T-cell (primary cell): ENCODE measurements at regions not wholly inside any gene's neighbourhood (a gene's known extent, or its start where the extent isn't known, plus 50 kb on each side); places are given as distances from the start of the nearest gene placed in this dataset.
A peak's percentile ranks its signal among the peaks of the same experiment; 100 is the strongest.

Experiments
- ATAC-seq, 4 experiments: fragments of 200-7000 bp in 3 of 4; fragments of 150-1000 bp in 1 of 4; cut with Tn5 transposase; replicated peaks in 1 of 4; 1 replicate in 3 of 4; 2 replicates in 1 of 4; pipeline ENCODE4 v1.10.0; 2021; ENCODE audit warnings: moderate library complexity in 3 of 4, mild to moderate bottlenecking in 2 of 4, moderate number of reproducible peaks in 1 of 4
- CTCF ChIA-PET, 2 donors: fragments of 300-600 bp; sonication (Branson Sonifier 250); formaldehyde crosslinking; loops; one replicate each; lab custom pipeline; 2022; ENCODE audit warnings: antibody characterized with exemption in 2 of 2; lab: Charles Lee
- POLR2A ChIA-PET, 2 donors: fragments of 300-600 bp; sonication (Branson Sonifier 250); formaldehyde crosslinking; loops; one replicate each; lab custom pipeline; 2022; ENCODE audit warnings: antibody characterized with exemption in 2 of 2; lab: Charles Lee
- DNase-seq, 35 experiments: peaks; one replicate each; pipeline versions ENCODE4 v3.0.0 to v3.0.0-alpha.2; 2013 to 2023
- H3K27ac ChIP-seq: one replicate; pipeline ENCODE4 v1.5.1; 2013; ENCODE audit warnings: low read length
- H3K27me3 ChIP-seq, 2 experiments: replicated peaks in 1 of 2; 1 replicate in 1 of 2; 2 replicates in 1 of 2; pipeline versions ENCODE4 v1.6.1 to v1.7.0; 2013; ENCODE audit warnings: low read length in 1 of 2, mixed read lengths in 1 of 2; ENCODE audit not compliant: control insufficient read depth in 2 of 2, insufficient read depth in 2 of 2; ENCODE audit errors: extremely low read depth in 1 of 2
- H3K36me3 ChIP-seq, 2 donors: 1 replicate in 1 of 2; 2 replicates in 1 of 2; pipeline versions ENCODE4 v1.6.1 to v1.7.0; 2013; ENCODE audit warnings: low read length in 1 of 2; ENCODE audit not compliant: control insufficient read depth in 2 of 2, insufficient read depth in 1 of 2; ENCODE audit errors: extremely low read depth in 1 of 2
- H3K4me1 ChIP-seq, 2 experiments: 1 replicate in 1 of 2; 2 replicates in 1 of 2; pipeline versions ENCODE4 v1.6.1 to v1.7.0; 2013; ENCODE audit warnings: low read length in 2 of 2, mixed read lengths in 1 of 2; ENCODE audit not compliant: insufficient read depth in 2 of 2, control insufficient read depth in 1 of 2; ENCODE audit errors: extremely low read depth in 1 of 2
- H3K4me3 ChIP-seq, 2 donors: 1 replicate in 1 of 2; 2 replicates in 1 of 2; pipeline versions ENCODE4 v1.5.1 to v1.7.0; 2013; ENCODE audit warnings: mild to moderate bottlenecking in 2 of 2, low read length in 1 of 2, moderate library complexity in 1 of 2; ENCODE audit not compliant: control insufficient read depth in 1 of 2; ENCODE audit errors: extremely low read depth in 1 of 2
- H3K9me3 ChIP-seq: 2 replicates; pipeline ENCODE4 v1.7.0; 2013
- H3K27ac Mint-ChIP-seq, 2 donors: one replicate each; pipeline ENCODE4 v1.8.0; 2020 to 2021; ENCODE audit warnings: mild to moderate bottlenecking in 2 of 2, mixed read lengths in 2 of 2
- H3K27me3 Mint-ChIP-seq, 2 donors: one replicate each; pipeline ENCODE4 v1.8.0; 2021 to 2022; ENCODE audit warnings: mixed read lengths in 2 of 2
- H3K36me3 Mint-ChIP-seq: one replicate; pipeline ENCODE4 v1.8.0; 2021; ENCODE audit warnings: mixed read lengths
- H3K4me1 Mint-ChIP-seq, 3 donors: one replicate each; pipeline ENCODE4 v1.8.0; 2020 to 2022; ENCODE audit warnings: mixed read lengths in 3 of 3, mild to moderate bottlenecking in 1 of 3
- H3K4me3 Mint-ChIP-seq, 3 donors: one replicate each; pipeline ENCODE4 v1.8.0; 2020 to 2022; ENCODE audit warnings: mild to moderate bottlenecking in 3 of 3, mixed read lengths in 3 of 3, moderate library complexity in 3 of 3
- H3K9me3 Mint-ChIP-seq, 3 donors: one replicate each; pipeline ENCODE4 v1.8.0; 2020 to 2022; ENCODE audit warnings: mixed read lengths in 3 of 3
- WGBS: methylation state at CpG from one replicate; pipeline ENCODE4 v1.1.5; 2013; ENCODE audit warnings: missing lambda C conversion rate; ENCODE audit not compliant: insufficient coverage; 5-methylcytosine and 5-hydroxymethylcytosine counted together

- no peaks in the 10 kb centered on the region for H3K36me3 Mint-ChIP-seq
- no peak overlapping the region for H3K4me3 Mint-ChIP-seq
- CTCF ChIA-PET: interaction anchor here (0.6 to 1.5 kb wide), 7 partner anchors 8 to 372 kb away, joined by 3 to 4 read pairs (median 3); no protein-coding TSS in a partner anchor
- Histone ChIP-seq H3K27me3 (no peaks in the 10 kb centered on the region), H3K27ac (no peak overlapping the region), H3K4me1 (no peaks in the 10 kb centered on the region), H3K4me3 (no peak overlapping the region), H3K9me3 (no peaks in the 10 kb centered on the region), H3K36me3 (no peaks in the 10 kb centered on the region)
- POLR2A ChIA-PET: no interaction called here
- H3K27me3 Mint-ChIP-seq: peaks cover 0 to 3% of the 10 kb centered on the region in 2 donors
- WGBS: no CpG with 5 or more reads among the region's 2 CpGs
- no peaks in the 10 kb centered on the region for H3K4me1 Mint-ChIP-seq
- no peaks in the 10 kb centered on the region for H3K9me3 Mint-ChIP-seq
- no peak for ATAC-seq
- DNase-seq: peak in 1 of 35 experiments; percentile 47
- H3K27ac Mint-ChIP-seq: no peak overlapping the region
Observed at GRCh38 chr12:87848248-87848868, 180.8 kb downstream of the C12orf50 start.

GRCh38 chr12:87847147-87847546 is 182.1 kb downstream of the C12orf50 start:
- Histone ChIP-seq H3K4me3 (no peak overlapping the region), H3K27me3 (no peaks in the 10 kb centered on the region), H3K27ac (no peak overlapping the region), H3K9me3 (no peaks in the 10 kb centered on the region), H3K4me1 (no peaks in the 10 kb centered on the region), H3K36me3 (no peaks in the 10 kb centered on the region)
- Mint-ChIP-seq H3K36me3 (no peaks in the 10 kb centered on the region), H3K9me3 (no peaks in the 10 kb centered on the region), H3K4me3 (no peak overlapping the region), H3K4me1 (no peaks in the 10 kb centered on the region), H3K27me3 (peaks cover 0 to 3% of the 10 kb centered on the region in 2 donors), H3K27ac (no peak overlapping the region)
- ATAC-seq (no peak), DNase-seq (no peak)
- POLR2A ChIA-PET: no interaction called here
- CTCF ChIA-PET: interaction anchor here in 1 of 2 donors (1.2 to 1.3 kb wide), 2 partner anchors 14 to 19 kb away, joined by 4 read pairs; no protein-coding TSS in a partner anchor
- no CpG with 5 or more reads among the region's 4 CpGs for WGBS

- Mint-ChIP-seq H3K27ac (no peak overlapping the region), H3K4me1 (no peaks in the 10 kb centered on the region), H3K36me3 (no peaks in the 10 kb centered on the region), H3K4me3 (no peak overlapping the region), H3K9me3 (no peaks in the 10 kb centered on the region), H3K27me3 (peaks cover 0 to 3% of the 10 kb centered on the region in 2 donors)
- WGBS: no CpG with 5 or more reads among the region's 2 CpGs
- no peak overlapping the region for H3K4me3 ChIP-seq
- no peaks in the 10 kb centered on the region for H3K36me3 ChIP-seq
- H3K27me3 ChIP-seq: no peaks in the 10 kb centered on the region
- H3K9me3 ChIP-seq: no peaks in the 10 kb centered on the region
- no peak overlapping the region for H3K27ac ChIP-seq
- ChIA-PET POLR2A (no interaction called here), CTCF (interaction anchor here (0.7 to 1.1 kb wide), 3 partner anchors 10 to 323 kb away, joined by 3 to 6 read pairs (median 4); no protein-coding TSS in a partner anchor)
- no peaks in the 10 kb centered on the region for H3K4me1 ChIP-seq
- ATAC-seq: no peak
- DNase-seq: no peak
Observed at GRCh38 chr12:87846045-87846444, 183.2 kb downstream of the C12orf50 start.

GRCh38 chr12:87841935-87842334 is 187.3 kb downstream of the C12orf50 start:
- no peaks in the 10 kb centered on the region for H3K27me3 ChIP-seq
- DNase-seq (no peak), ATAC-seq (no peak)
- no peaks in the 10 kb centered on the region for H3K36me3 ChIP-seq
- no peaks in the 10 kb centered on the region for H3K27me3 Mint-ChIP-seq
- POLR2A ChIA-PET: no interaction called here
- H3K36me3 Mint-ChIP-seq: no peaks in the 10 kb centered on the region
- CTCF ChIA-PET: no interaction called here
- H3K4me3 ChIP-seq: no peak overlapping the region
- H3K4me1 ChIP-seq: no peaks in the 10 kb centered on the region
- H3K27ac ChIP-seq: no peak overlapping the region
- H3K9me3 Mint-ChIP-seq: peaks cover 0 to 4% (median 0%) of the 10 kb centered on the region in 3 donors
- H3K4me1 Mint-ChIP-seq: no peaks in the 10 kb centered on the region
- no peak overlapping the region for H3K4me3 Mint-ChIP-seq
- no peak overlapping the region for H3K27ac Mint-ChIP-seq
- H3K9me3 ChIP-seq: no peaks in the 10 kb centered on the region

GRCh38 chr12:87836190-87836589 is 193.0 kb downstream of the C12orf50 start:
- Histone ChIP-seq H3K27me3 (no peaks in the 10 kb centered on the region), H3K36me3 (no peaks in the 10 kb centered on the region), H3K4me3 (no peak overlapping the region), H3K4me1 (no peaks in the 10 kb centered on the region), H3K27ac (no peak overlapping the region), H3K9me3 (no peaks in the 10 kb centered on the region)
- no peak overlapping the region for H3K27ac Mint-ChIP-seq
- ATAC-seq (no peak), DNase-seq (no peak)
- CTCF ChIA-PET: interaction anchor here (1.1 kb wide), 2 partner anchors 10 kb away, joined by 3 to 4 read pairs; no protein-coding TSS in a partner anchor
- no peaks in the 10 kb centered on the region for H3K36me3 Mint-ChIP-seq
- peaks cover 0 to 8% (median 0%) of the 10 kb centered on the region in 3 donors for H3K9me3 Mint-ChIP-seq
- POLR2A ChIA-PET: no interaction called here
- no peak overlapping the region for H3K4me3 Mint-ChIP-seq
- H3K27me3 Mint-ChIP-seq: no peaks in the 10 kb centered on the region
- H3K4me1 Mint-ChIP-seq: no peaks in the 10 kb centered on the region

- Mint-ChIP-seq H3K36me3 (no peaks in the 10 kb centered on the region), H3K27me3 (peaks cover 0 to 3% of the 10 kb centered on the region in 2 donors), H3K4me1 (no peaks in the 10 kb centered on the region), H3K27ac (no peak overlapping the region), H3K9me3 (peaks cover 0 to 5% (median 0%) of the 10 kb centered on the region in 3 donors), H3K4me3 (no peak overlapping the region)
- H3K4me3 ChIP-seq: no peak overlapping the region
- no peaks in the 10 kb centered on the region for H3K36me3 ChIP-seq
- ATAC-seq (no peak), DNase-seq (no peak)
- ChIA-PET CTCF (interaction anchor here in 1 of 2 donors (1.6 kb wide), 1 partner anchor 19 kb away, joined by 4 read pairs; no protein-coding TSS in a partner anchor), POLR2A (no interaction called here)
- no CpG with 5 or more reads among the region's 6 CpGs for WGBS
- no peak overlapping the region for H3K27ac ChIP-seq
- H3K4me1 ChIP-seq: no peaks in the 10 kb centered on the region
- H3K9me3 ChIP-seq: no peaks in the 10 kb centered on the region
- no peaks in the 10 kb centered on the region for H3K27me3 ChIP-seq
Observed at GRCh38 chr12:87828382-87828973, 200.7 kb downstream of the C12orf50 start.
